ENCODE measurements at regions not wholly inside any gene's neighbourhood (a gene's known extent, or its start where the extent isn't known, plus 50 kb on each side); places are given as distances from the start of the nearest gene placed in this dataset.

DNA sequence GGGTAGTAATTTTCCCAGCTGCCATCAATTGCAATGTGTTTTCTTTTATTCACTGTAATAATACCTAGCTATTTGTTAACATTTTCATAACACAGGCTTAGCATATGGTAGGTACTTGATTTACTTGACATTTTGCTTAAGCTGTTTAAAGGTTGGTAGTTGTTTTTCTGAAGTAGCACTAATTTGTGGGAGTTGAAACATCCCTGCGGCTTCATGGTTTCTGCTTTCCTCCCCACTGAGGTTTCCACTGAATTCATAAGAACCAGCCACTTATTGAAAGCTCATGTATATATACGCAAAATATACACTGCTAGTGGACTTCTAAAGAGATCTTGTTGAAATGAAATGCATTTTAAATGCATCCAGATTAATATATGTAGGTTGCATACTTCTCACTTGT, 559.9 kb downstream of the TLE4 start:
- Histone ChIP-seq H3K36me3 (ENCODE audit: control insufficient read depth in 2 of 2, extremely low read depth in 1 of 2, insufficient read depth in 2 of 2, low read length in 2 of 2) (no peaks in the 10 kb centered on the region), H2AFZ (ENCODE audit: low read depth, low read length) (no peak overlapping the region), H3K4me3 (replicated peaks in 1 of 3; ENCODE audit: insufficient read depth in 1 of 3, low read depth in 1 of 3, low read length in 3 of 3) (no peak overlapping the region), H3K9ac (replicated peaks; ENCODE audit: extremely low read depth, insufficient read depth, low read length) (no peak overlapping the region), H3K9me3 (replicated peaks; ENCODE audit: control insufficient read depth, insufficient read depth, low read length) (no peaks in the 10 kb centered on the region), H3K4me1 (ENCODE audit: control insufficient read depth, extremely low read depth, insufficient read depth, low read length) (no peaks in the 10 kb centered on the region), H3K27ac (ENCODE audit: insufficient read depth, low read depth, low read length) (no peak overlapping the region), H4K20me1 (replicated peaks; ENCODE audit: control insufficient read depth, extremely low read depth, insufficient read depth, low read length) (no peaks in the 10 kb centered on the region), H3K9me1 (replicated peaks; ENCODE audit: control insufficient read depth, extremely low read depth, insufficient read depth, low read length) (no peaks in the 10 kb centered on the region), H3K79me2 (ENCODE audit: control insufficient read depth, insufficient read depth, low read length) (no peaks in the 10 kb centered on the region), H3K27me3 (ENCODE audit: control insufficient read depth in 2 of 2, insufficient read depth in 2 of 2, low read length in 2 of 2) (no peaks in the 10 kb centered on the region), H3K4me2 (ENCODE audit: insufficient read depth, low read length) (no peak overlapping the region)
- DNase-seq (ENCODE audit: low read depth, low spot score), result no peak
- TF ChIP-seq FOS (IDR thresholded peaks at IDR 0.05; ENCODE audit: borderline replicate concordance, insufficient read depth, low read length), result no peak
- BruUV-seq (replicated peaks), result no TSS peak
- POLR2A ChIA-PET, result no interaction called here
- intact Hi-C loops (cut with micrococcal nuclease) (no loop called here), dilution Hi-C loops (cut with MboI; ENCODE audit: extremely low pct_ligation_motif_present, low sequenced_read_pairs) (no loop called here)
- CTCF ChIA-PET, result no interaction called here
- FAIRE-seq, result no peak

GRCh38 chr9:80127920-80128319, 556.2 kb downstream of the TLE4 start:
- dilution Hi-C loops (cut with MboI; ENCODE audit: extremely low pct_ligation_motif_present, low sequenced_read_pairs), result no loop called here

More at GRCh38 chr9:80127920-80128319, 556.2 kb downstream of the TLE4 start:
- Histone ChIP-seq H3K4me2 (ENCODE audit: insufficient read depth, low read length) (no peak overlapping the region), H3K36me3 (ENCODE audit: control insufficient read depth in 2 of 2, extremely low read depth in 1 of 2, insufficient read depth in 2 of 2, low read length in 2 of 2) (no peaks in the 10 kb centered on the region), H3K9me1 (replicated peaks; ENCODE audit: control insufficient read depth, extremely low read depth, insufficient read depth, low read length) (no peaks in the 10 kb centered on the region), H3K9me3 (replicated peaks; ENCODE audit: control insufficient read depth, insufficient read depth, low read length) (no peaks in the 10 kb centered on the region), H3K27me3 (ENCODE audit: control insufficient read depth in 2 of 2, insufficient read depth in 2 of 2, low read length in 2 of 2) (no peaks in the 10 kb centered on the region), H2AFZ (ENCODE audit: low read depth, low read length) (no peak overlapping the region), H3K4me1 (ENCODE audit: control insufficient read depth, extremely low read depth, insufficient read depth, low read length) (no peaks in the 10 kb centered on the region), H4K20me1 (replicated peaks; ENCODE audit: control insufficient read depth, extremely low read depth, insufficient read depth, low read length) (no peaks in the 10 kb centered on the region), H3K4me3 (replicated peaks in 1 of 3; ENCODE audit: insufficient read depth in 1 of 3, low read depth in 1 of 3, low read length in 3 of 3) (no peak overlapping the region), H3K27ac (ENCODE audit: insufficient read depth, low read depth, low read length) (no peak overlapping the region), H3K9ac (replicated peaks; ENCODE audit: extremely low read depth, insufficient read depth, low read length) (no peak overlapping the region), H3K79me2 (ENCODE audit: control insufficient read depth, insufficient read depth, low read length) (no peaks in the 10 kb centered on the region)
- TF ChIP-seq FOS (IDR thresholded peaks at IDR 0.05; ENCODE audit: borderline replicate concordance, insufficient read depth, low read length), result no peak
- TF ChIP-seq JUN (IDR thresholded peaks at IDR 0.05; ENCODE audit: borderline replicate concordance, insufficient read depth, insufficient read length, low read depth), result no peak
- TF ChIP-seq CTCF (IDR thresholded peaks at IDR 0.05; ENCODE audit: extremely low read depth in 1 of 2, insufficient read depth in 1 of 2, low read depth in 1 of 2, low read length in 2 of 2), result no peak
- no peak for TF ChIP-seq MAX (IDR thresholded peaks at IDR 0.05; ENCODE audit: insufficient read depth, insufficient read length)
- no peak for TF ChIP-seq MYC (IDR thresholded peaks at IDR 0.05; ENCODE audit: low read depth, low read length)
- TF ChIP-seq GATA2 (IDR thresholded peaks at IDR 0.05; ENCODE audit: insufficient read depth, insufficient read length, low read depth, low read length), result no peak
- no peak for TF ChIP-seq EZH2 (IDR thresholded peaks at IDR 0.05; ENCODE audit: borderline replicate concordance, low read depth, low read length, severe bottlenecking)
- no peak for TF ChIP-seq POLR2A (IDR thresholded peaks at IDR 0.05; ENCODE audit: low read depth, low read length)
- no TSS peak for BruUV-seq (replicated peaks)
- ChIA-PET CTCF (no interaction called here), POLR2A (no interaction called here)
- no peak for FAIRE-seq
- intact Hi-C loops (cut with micrococcal nuclease), result no loop called here
- DNase-seq (ENCODE audit: low read depth, low spot score), result no peak
